ENCODE measurements at regions not wholly inside any gene's neighbourhood (a gene's known extent, or its start where the extent isn't known, plus 50 kb on each side); places are given as distances from the start of the nearest gene placed in this dataset.

DNA sequence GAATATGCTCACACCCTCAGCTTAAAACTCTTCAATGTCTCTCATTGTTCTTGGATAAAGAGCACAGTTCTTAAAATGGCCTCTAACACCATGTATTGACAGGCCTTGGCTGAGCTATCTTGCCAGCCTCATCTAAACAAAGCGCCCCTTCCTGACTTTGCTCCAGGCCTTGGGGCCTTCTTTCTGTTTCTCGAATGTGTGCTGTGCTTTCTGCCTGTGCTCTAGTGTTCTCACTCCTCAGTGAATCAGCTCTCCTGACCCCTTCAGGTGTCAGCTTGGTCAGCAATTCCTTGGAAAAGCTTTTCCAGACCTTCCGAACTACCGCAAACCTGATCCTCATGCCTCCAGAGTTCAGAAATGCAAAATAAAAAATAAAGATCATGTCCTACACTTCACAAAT is 346.3 kb upstream of the FSTL5 start:
- Histone ChIP-seq H3K9me3 (ENCODE audit: control insufficient read depth, insufficient read depth, low read length) (no peaks in the 10 kb centered on the region), H3K4me3 (ENCODE audit: low read depth, low read length) (no peak overlapping the region), H3K27ac (ENCODE audit: low read depth, low read length) (no peak overlapping the region), H3K27me3 (ENCODE audit: control insufficient read depth, insufficient read depth, low read length) (no peaks in the 10 kb centered on the region)
- no peak for DNase-seq (ENCODE audit: low read depth, low spot score)
- ChIA-PET POLR2A (no interaction called here), CTCF (no interaction called here)
- TF ChIP-seq, protein P1, sequence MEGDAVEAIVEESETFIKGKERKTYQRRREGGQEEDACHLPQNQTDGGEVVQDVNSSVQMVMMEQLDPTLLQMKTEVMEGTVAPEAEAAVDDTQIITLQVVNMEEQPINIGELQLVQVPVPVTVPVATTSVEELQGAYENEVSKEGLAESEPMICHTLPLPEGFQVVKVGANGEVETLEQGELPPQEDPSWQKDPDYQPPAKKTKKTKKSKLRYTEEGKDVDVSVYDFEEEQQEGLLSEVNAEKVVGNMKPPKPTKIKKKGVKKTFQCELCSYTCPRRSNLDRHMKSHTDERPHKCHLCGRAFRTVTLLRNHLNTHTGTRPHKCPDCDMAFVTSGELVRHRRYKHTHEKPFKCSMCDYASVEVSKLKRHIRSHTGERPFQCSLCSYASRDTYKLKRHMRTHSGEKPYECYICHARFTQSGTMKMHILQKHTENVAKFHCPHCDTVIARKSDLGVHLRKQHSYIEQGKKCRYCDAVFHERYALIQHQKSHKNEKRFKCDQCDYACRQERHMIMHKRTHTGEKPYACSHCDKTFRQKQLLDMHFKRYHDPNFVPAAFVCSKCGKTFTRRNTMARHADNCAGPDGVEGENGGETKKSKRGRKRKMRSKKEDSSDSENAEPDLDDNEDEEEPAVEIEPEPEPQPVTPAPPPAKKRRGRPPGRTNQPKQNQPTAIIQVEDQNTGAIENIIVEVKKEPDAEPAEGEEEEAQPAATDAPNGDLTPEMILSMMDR (IDR thresholded peaks at IDR 0.05; ENCODE audit: low read depth, low read length): no peak

DNA sequence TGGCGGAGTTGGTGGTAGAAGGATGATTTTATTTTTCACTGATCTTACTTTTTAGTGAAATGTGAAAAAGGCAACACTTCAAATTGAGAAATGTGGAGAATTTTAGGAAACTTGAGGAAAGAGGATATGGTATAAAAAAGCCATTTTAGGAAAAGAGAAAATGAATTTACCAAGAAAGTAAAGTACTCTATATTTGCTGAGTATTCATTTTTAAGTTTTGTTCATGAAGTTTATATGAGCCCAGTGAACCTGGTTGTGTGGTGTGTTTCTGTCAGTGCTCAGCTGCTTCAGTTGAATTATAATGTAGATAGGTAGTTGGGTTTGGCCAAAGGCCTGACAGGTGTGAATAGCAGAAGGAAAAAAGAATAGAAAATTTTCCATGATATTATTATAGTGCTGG is 345.5 kb upstream of the FSTL5 start:
- CTCF ChIA-PET: no interaction called here
- TF ChIP-seq, protein P1 (IDR thresholded peaks at IDR 0.05; ENCODE audit: low read depth, low read length): no peak
- POLR2A ChIA-PET: no interaction called here

DNA sequence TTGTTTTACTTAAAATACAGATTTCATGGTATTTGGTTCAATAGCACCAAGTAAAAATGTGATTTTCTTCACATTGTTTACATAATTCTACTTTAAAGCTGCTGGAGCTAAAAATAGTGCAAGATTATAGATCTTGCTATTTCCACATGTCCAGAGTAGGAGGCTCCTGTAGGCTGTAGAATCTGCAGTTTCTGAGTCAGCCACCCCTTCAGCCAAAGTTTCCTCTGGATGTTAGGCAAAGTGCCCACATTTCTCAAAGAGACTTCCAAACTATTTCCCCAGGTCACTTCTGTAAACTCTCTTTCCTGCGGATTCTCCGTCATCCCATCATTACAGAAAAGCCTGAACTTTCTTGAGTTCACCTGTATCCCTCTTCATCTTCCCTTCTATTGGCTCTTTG is 342.5 kb upstream of the FSTL5 start:
- TF ChIP-seq, protein P1 (IDR thresholded peaks at IDR 0.05; ENCODE audit: low read depth, low read length): no peak
- Histone ChIP-seq H3K27me3 (ENCODE audit: control insufficient read depth, insufficient read depth, low read length) (no peaks in the 10 kb centered on the region), H3K4me3 (ENCODE audit: low read depth, low read length) (no peak overlapping the region), H3K9me3 (ENCODE audit: control insufficient read depth, insufficient read depth, low read length) (peaks cover 2% of the 10 kb centered on the region; the same call in 1 of the 2 replicates), H3K27ac (ENCODE audit: low read depth, low read length) (no peak overlapping the region)
- no peak for DNase-seq (ENCODE audit: low read depth, low spot score)
- CTCF ChIA-PET: no interaction called here
- POLR2A ChIA-PET: no interaction called here

More for the DNA sequence above, 345.5 kb upstream of the FSTL5 start:
- no peaks in the 10 kb centered on the region for H3K27me3 ChIP-seq (ENCODE audit: control insufficient read depth, insufficient read depth, low read length)
- H3K4me3 ChIP-seq (ENCODE audit: low read depth, low read length): no peak overlapping the region
- no peak for DNase-seq (ENCODE audit: low read depth, low spot score)
- no peaks in the 10 kb centered on the region for H3K9me3 ChIP-seq (ENCODE audit: control insufficient read depth, insufficient read depth, low read length)
- no peak overlapping the region for H3K27ac ChIP-seq (ENCODE audit: low read depth, low read length)

DNA sequence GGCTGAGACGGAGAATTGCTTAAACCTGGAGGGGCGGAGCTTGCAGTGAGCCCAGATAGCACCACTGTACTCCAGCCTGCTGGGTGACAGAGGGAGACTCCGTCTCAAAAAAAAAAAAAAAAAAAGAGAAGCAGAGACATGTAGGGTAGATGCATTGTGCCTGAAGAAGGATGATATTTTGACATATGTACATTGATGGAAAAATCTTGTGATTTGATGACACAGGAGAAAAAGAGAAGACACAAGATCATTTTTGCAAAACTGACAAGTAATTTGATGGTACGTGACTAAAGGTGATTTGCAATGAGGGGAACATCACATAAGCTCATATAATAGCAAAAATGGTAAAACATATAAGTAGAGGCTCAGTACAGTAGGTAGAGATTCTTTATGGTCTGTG is 340.1 kb upstream of the FSTL5 start:
- TF ChIP-seq, protein P1 (IDR thresholded peaks at IDR 0.05; ENCODE audit: low read depth, low read length): no peak
- Histone ChIP-seq H3K27me3 (ENCODE audit: control insufficient read depth, insufficient read depth, low read length) (no peaks in the 10 kb centered on the region), H3K9me3 (ENCODE audit: control insufficient read depth, insufficient read depth, low read length) (peaks cover 2% of the 10 kb centered on the region; the same call in 1 of the 2 replicates), H3K4me3 (ENCODE audit: low read depth, low read length) (no peak overlapping the region), H3K27ac (ENCODE audit: low read depth, low read length) (no peak overlapping the region)
- CTCF ChIA-PET: no interaction called here
- DNase-seq (ENCODE audit: low read depth, low spot score): no peak
- POLR2A ChIA-PET: no interaction called here

DNA sequence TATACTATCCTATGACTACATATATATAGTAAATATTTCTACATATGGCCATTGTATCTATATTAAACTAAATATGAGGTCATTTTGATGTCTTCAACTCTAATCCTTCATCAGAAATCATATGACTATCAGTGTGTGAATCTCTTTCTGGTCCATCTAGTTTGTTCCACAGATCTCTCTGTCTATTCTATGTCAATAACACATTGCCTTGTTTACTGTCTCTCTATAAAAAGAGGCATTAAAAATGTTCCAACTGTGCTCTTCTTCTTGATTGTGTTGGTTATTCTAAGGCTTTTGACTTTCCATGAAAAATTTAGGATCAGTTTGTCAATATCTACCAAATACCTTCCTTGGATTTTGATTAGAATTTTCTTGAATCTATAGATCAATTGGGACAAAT is 338.3 kb upstream of the FSTL5 start:
- Histone ChIP-seq H3K27me3 (ENCODE audit: control insufficient read depth, insufficient read depth, low read length) (no peaks in the 10 kb centered on the region), H3K9me3 (ENCODE audit: control insufficient read depth, insufficient read depth, low read length) (peaks cover 2% of the 10 kb centered on the region; the same call in 1 of the 2 replicates), H3K27ac (ENCODE audit: low read depth, low read length) (no peak overlapping the region), H3K4me3 (ENCODE audit: low read depth, low read length) (no peak overlapping the region)
- TF ChIP-seq, protein P1 (IDR thresholded peaks at IDR 0.05; ENCODE audit: low read depth, low read length): no peak
- CTCF ChIA-PET: interaction anchor here (0.6 kb wide), 1 partner anchor 548 kb away, joined by 3 read pairs; no protein-coding TSS in a partner anchor
- DNase-seq (ENCODE audit: low read depth, low spot score): no peak
- POLR2A ChIA-PET: no interaction called here

Data from AG04450 (cell line).